ENCODE measurements at regions not wholly inside any gene's neighbourhood (a gene's known extent, or its start where the extent isn't known, plus 50 kb on each side); places are given as distances from the start of the nearest gene placed in this dataset.

GRCh38 chr21:39071623-39072214, 111.5 kb downstream of the PSMG1 start:
- TF ChIP-seq CTCF (IDR thresholded peaks at IDR 0.05) = no peak
- TF ChIP-seq POLR2AphosphoS5 (IDR thresholded peaks at IDR 0.05) = no peak
- no peak for TF ChIP-seq POLR2A (IDR thresholded peaks at IDR 0.05)
